ENCODE measurements at regions not wholly inside any gene's neighbourhood (a gene's known extent, or its start where the extent isn't known, plus 50 kb on each side); places are given as distances from the start of the nearest gene placed in this dataset.
"Not testable (repeated sequence)": the region's sequence is repeated elsewhere in the genome, so short reads cannot be mapped to it uniquely, and the experiment has no call there.

DNA sequence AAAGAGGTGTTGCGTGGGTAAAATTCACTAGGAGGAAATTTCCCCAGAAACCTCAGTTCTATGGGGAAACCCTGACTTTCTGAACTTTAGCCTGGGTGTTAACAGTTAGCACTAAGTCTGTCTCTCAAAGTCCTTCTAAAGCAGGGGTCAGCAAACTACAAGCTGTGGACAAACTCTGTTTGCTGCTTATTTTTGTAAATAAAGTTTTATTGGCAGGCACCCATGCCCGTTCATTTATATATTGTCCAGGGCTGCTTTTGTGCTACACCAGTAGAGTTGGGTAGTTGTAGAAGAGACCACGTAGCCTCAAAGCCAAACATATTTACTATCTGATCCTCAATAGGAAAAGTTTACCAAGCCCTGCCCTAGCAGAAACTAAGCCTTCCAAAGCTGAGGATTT lies 159.7 kb downstream of the USP31 start:
- POLR2A ChIA-PET, result no interaction called here
- no peak for DNase-seq (ENCODE audit: low read depth, low spot score)
- H3K27ac ChIP-seq (ENCODE audit: low read depth, low read length), result no peak overlapping the region
- no peaks in the 10 kb centered on the region for H3K9me3 ChIP-seq (ENCODE audit: control insufficient read depth, insufficient read depth, low read length)
- TF ChIP-seq, protein P1, sequence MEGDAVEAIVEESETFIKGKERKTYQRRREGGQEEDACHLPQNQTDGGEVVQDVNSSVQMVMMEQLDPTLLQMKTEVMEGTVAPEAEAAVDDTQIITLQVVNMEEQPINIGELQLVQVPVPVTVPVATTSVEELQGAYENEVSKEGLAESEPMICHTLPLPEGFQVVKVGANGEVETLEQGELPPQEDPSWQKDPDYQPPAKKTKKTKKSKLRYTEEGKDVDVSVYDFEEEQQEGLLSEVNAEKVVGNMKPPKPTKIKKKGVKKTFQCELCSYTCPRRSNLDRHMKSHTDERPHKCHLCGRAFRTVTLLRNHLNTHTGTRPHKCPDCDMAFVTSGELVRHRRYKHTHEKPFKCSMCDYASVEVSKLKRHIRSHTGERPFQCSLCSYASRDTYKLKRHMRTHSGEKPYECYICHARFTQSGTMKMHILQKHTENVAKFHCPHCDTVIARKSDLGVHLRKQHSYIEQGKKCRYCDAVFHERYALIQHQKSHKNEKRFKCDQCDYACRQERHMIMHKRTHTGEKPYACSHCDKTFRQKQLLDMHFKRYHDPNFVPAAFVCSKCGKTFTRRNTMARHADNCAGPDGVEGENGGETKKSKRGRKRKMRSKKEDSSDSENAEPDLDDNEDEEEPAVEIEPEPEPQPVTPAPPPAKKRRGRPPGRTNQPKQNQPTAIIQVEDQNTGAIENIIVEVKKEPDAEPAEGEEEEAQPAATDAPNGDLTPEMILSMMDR (IDR thresholded peaks at IDR 0.05; ENCODE audit: low read depth, low read length), result no peak
- CTCF ChIA-PET, result no interaction called here
- no peak overlapping the region for H3K4me3 ChIP-seq (ENCODE audit: low read depth, low read length)
- H3K27me3 ChIP-seq (ENCODE audit: control insufficient read depth, insufficient read depth, low read length), result no peaks in the 10 kb centered on the region

DNA sequence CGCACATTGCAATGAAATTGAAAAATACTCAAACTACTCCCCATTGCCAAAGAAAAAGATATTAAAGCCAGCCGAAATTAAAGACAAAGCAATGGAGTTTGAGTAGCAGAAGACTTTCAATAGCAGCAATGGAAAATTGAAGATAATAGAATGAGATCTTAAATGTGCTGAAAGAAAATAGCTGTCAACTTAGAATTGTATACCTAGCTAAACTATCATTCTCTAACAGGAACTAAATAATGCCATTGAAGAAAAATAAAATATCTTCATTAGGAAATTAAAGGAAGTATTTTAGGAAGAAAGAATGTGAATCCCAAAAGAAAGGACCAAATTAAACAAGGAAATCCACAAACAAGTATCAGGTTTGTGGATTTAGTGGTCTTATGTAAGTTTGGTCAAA lies 165.6 kb downstream of the USP31 start:
- Histone ChIP-seq H3K4me3 (ENCODE audit: low read depth, low read length) (no peak overlapping the region), H3K27ac (ENCODE audit: low read depth, low read length) (no peak overlapping the region), H3K9me3 (ENCODE audit: control insufficient read depth, insufficient read depth, low read length) (no peaks in the 10 kb centered on the region), H3K27me3 (ENCODE audit: control insufficient read depth, insufficient read depth, low read length) (no peaks in the 10 kb centered on the region)
- ChIA-PET POLR2A (no interaction called here), CTCF (no interaction called here)
- no peak for DNase-seq (ENCODE audit: low read depth, low spot score)
- TF ChIP-seq, protein P1 (IDR thresholded peaks at IDR 0.05; ENCODE audit: low read depth, low read length), result no peak

DNA sequence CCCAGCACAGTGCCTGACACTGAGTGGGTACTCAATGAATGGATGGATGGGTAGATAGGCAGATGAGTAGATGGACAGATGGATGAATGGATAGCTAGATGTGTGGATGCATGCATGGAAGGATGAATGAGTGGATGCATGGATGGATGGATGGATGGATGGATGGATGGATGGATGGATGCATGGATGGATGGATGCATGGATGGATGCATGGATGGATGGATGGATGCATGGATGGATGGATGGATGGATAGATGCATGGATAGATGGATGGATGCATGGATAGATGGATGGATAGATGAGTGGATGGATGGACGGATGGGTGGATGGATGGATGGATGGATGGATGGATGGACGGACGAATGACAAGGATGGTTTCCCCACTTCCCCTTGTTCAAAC lies 166.6 kb downstream of the HS3ST2 start:
- H3K27me3 ChIP-seq (ENCODE audit: control insufficient read depth, insufficient read depth, low read length); H3K9me3 ChIP-seq (ENCODE audit: control insufficient read depth, insufficient read depth, low read length); DNase-seq (ENCODE audit: low read depth, low spot score); H3K4me3 ChIP-seq (ENCODE audit: low read depth, low read length); H3K27ac ChIP-seq (ENCODE audit: low read depth, low read length); CTCF ChIA-PET; POLR2A ChIA-PET: not testable (repeated sequence)

DNA sequence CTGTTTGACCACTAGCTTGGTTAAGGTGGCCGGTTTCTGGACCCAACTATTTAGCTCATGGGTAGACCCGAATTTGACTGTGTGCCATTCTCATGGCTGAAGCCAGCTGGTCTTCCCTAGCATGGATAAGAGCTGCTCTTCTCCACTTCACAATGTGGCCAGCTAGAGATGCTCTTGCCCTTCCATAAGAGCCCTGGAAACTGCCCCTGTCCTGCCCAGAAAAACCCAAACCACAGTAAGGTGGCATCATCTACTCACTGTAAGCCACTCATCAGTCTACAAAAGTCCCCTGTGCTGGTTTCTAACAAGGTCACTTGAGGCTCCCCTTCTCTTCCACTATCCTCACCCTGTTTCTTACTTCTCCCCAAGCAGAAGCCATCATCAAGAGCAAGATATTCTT lies 165.1 kb downstream of the HS3ST2 start:
- H3K4me3 ChIP-seq (ENCODE audit: low read depth, low read length), result no peak overlapping the region
- no peak overlapping the region for H3K27ac ChIP-seq (ENCODE audit: low read depth, low read length)
- no peaks in the 10 kb centered on the region for H3K9me3 ChIP-seq (ENCODE audit: control insufficient read depth, insufficient read depth, low read length)
- ChIA-PET POLR2A (no interaction called here), CTCF (no interaction called here)
- DNase-seq (ENCODE audit: low read depth, low spot score), result no peak
- no peaks in the 10 kb centered on the region for H3K27me3 ChIP-seq (ENCODE audit: control insufficient read depth, insufficient read depth, low read length)
- TF ChIP-seq, protein P1 (IDR thresholded peaks at IDR 0.05; ENCODE audit: low read depth, low read length), result no peak

DNA sequence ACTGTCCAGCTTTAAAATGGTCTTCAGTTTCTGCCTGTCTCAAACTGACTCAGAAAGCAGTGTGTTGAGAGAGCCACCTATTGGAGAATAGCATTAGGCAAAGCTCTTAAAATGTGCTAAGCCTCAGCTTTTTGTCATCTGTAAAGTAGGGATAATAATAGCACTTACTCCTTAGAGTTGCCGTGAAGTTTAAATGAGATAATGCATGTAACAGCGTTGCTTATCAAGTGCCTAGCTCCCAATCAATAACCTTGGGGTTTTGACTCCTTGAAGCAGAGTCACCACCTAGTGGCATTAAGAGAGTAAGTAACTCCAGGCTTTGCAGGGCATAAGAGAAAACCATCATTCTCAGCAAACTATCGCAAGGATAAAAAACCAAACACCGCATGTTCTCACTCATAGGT lies 163.3 kb downstream of the HS3ST2 start:
- CTCF ChIA-PET, result no interaction called here
- no peak for DNase-seq (ENCODE audit: low read depth, low spot score)
- no peaks in the 10 kb centered on the region for H3K9me3 ChIP-seq (ENCODE audit: control insufficient read depth, insufficient read depth, low read length)
- TF ChIP-seq, protein P1 (IDR thresholded peaks at IDR 0.05; ENCODE audit: low read depth, low read length), result no peak
- POLR2A ChIA-PET, result no interaction called here
- no peak overlapping the region for H3K27ac ChIP-seq (ENCODE audit: low read depth, low read length)
- no peaks in the 10 kb centered on the region for H3K27me3 ChIP-seq (ENCODE audit: control insufficient read depth, insufficient read depth, low read length)
- H3K4me3 ChIP-seq (ENCODE audit: low read depth, low read length), result no peak overlapping the region

DNA sequence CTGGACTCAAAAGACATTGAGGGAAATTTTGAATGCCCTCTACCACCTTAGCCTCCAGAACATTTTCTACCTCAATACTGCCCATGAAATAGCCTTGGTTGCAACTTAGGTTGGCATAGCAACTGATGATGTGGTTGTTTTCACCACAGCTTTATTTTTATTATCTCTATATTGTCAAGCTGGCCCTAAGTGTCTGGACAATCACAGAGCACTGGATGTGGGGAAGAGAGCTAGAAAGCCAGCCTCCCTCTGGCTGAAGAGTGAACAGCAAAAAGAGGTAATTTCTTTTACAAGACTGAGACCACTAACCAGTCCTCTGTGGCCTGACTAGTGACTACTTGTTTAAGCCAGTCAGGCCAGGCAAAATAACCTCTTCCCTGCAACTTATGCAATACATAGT lies 159.6 kb downstream of the HS3ST2 start:
- Histone ChIP-seq H3K27ac (ENCODE audit: low read depth, low read length) (no peak overlapping the region), H3K27me3 (ENCODE audit: control insufficient read depth, insufficient read depth, low read length) (no peaks in the 10 kb centered on the region), H3K4me3 (ENCODE audit: low read depth, low read length) (no peak overlapping the region), H3K9me3 (ENCODE audit: control insufficient read depth, insufficient read depth, low read length) (no peaks in the 10 kb centered on the region)
- no peak for DNase-seq (ENCODE audit: low read depth, low spot score)
- TF ChIP-seq, protein P1 (IDR thresholded peaks at IDR 0.05; ENCODE audit: low read depth, low read length), result no peak
- POLR2A ChIA-PET, result no interaction called here
- CTCF ChIA-PET, result no interaction called here
